MG63 (cell line): ENCODE measurements at regions not wholly inside any gene's neighbourhood (a gene's known extent, or its start where the extent isn't known, plus 50 kb on each side); places are given as distances from the start of the nearest gene placed in this dataset.

ENCODE experiments used
- DNase-seq: peaks from one replicate; pipeline ENCODE4 v3.0.0-alpha.2; 2020
- H3K27me3 ChIP-seq: fragments of 250-450 bp; sonication (Bioruptor Pico); 2 replicates; pipeline ENCODE4 v1.5.1; 2020; ENCODE audit warnings: mild to moderate bottlenecking, moderate library complexity
- H3K36me3 ChIP-seq: fragments of 250-450 bp; sonication (Bioruptor Pico); 2 replicates; pipeline ENCODE4 v1.5.1; 2020; ENCODE audit warnings: mild to moderate bottlenecking, moderate library complexity
- H3K4me3 ChIP-seq: fragments of 250-450 bp; sonication (Bioruptor Pico); 2 replicates; pipeline ENCODE4 v1.5.1; 2020; ENCODE audit warnings: mild to moderate bottlenecking, moderate library complexity
- H3K9me3 ChIP-seq: fragments of 250-450 bp; sonication (Bioruptor Pico); 2 replicates; pipeline ENCODE4 v1.5.1; 2020; ENCODE audit warnings: mild to moderate bottlenecking, moderate library complexity

GRCh38 chr18:45243340-45244110 lies 371.8 kb upstream of the SLC14A2 start:
- no peak overlapping the region for H3K4me3 ChIP-seq
- DNase-seq: no peak
- H3K27me3 ChIP-seq: no peaks in the 10 kb centered on the region

GRCh38 chr18:45245091-45245511 lies 370.2 kb upstream of the SLC14A2 start:
- DNase-seq: no peak
- H3K27me3 ChIP-seq: no peaks in the 10 kb centered on the region
- no peaks in the 10 kb centered on the region for H3K36me3 ChIP-seq
- no peaks in the 10 kb centered on the region for H3K9me3 ChIP-seq
- H3K4me3 ChIP-seq: no peak overlapping the region

More at GRCh38 chr18:45243340-45244110, 371.8 kb upstream of the SLC14A2 start:
- no peaks in the 10 kb centered on the region for H3K9me3 ChIP-seq
- H3K36me3 ChIP-seq: no peaks in the 10 kb centered on the region

- Histone ChIP-seq H3K27me3 (no peaks in the 10 kb centered on the region), H3K4me3 (no peak overlapping the region), H3K9me3 (no peaks in the 10 kb centered on the region), H3K36me3 (no peaks in the 10 kb centered on the region)
- peak; percentile 9 for DNase-seq
Observed at GRCh38 chr18:45248240-45248903, 366.9 kb upstream of the SLC14A2 start.

- no peak for DNase-seq
- Histone ChIP-seq H3K36me3 (no peaks in the 10 kb centered on the region), H3K27me3 (no peaks in the 10 kb centered on the region), H3K9me3 (no peaks in the 10 kb centered on the region), H3K4me3 (no peak overlapping the region)
Observed at GRCh38 chr18:45249246-45249661, 366.0 kb upstream of the SLC14A2 start.

GRCh38 chr18:45250479-45250878 lies 364.8 kb upstream of the SLC14A2 start:
- Histone ChIP-seq H3K4me3 (no peak overlapping the region), H3K9me3 (no peaks in the 10 kb centered on the region), H3K36me3 (no peaks in the 10 kb centered on the region), H3K27me3 (no peaks in the 10 kb centered on the region)
- DNase-seq: no peak

- H3K9me3 ChIP-seq: no peaks in the 10 kb centered on the region
- no peak overlapping the region for H3K4me3 ChIP-seq
- H3K27me3 ChIP-seq: no peaks in the 10 kb centered on the region
- no peaks in the 10 kb centered on the region for H3K36me3 ChIP-seq
- DNase-seq: no peak
Observed at GRCh38 chr18:45251236-45251635, 364.0 kb upstream of the SLC14A2 start.

- no peaks in the 10 kb centered on the region for H3K36me3 ChIP-seq
- DNase-seq: no peak
- H3K9me3 ChIP-seq: no peaks in the 10 kb centered on the region
- no peak overlapping the region for H3K4me3 ChIP-seq
- H3K27me3 ChIP-seq: no peaks in the 10 kb centered on the region
Observed at GRCh38 chr18:45252474-45252873, 362.8 kb upstream of the SLC14A2 start.

- H3K4me3 ChIP-seq: no peak overlapping the region
- no peaks in the 10 kb centered on the region for H3K9me3 ChIP-seq
- no peaks in the 10 kb centered on the region for H3K36me3 ChIP-seq
- no peak for DNase-seq
- no peaks in the 10 kb centered on the region for H3K27me3 ChIP-seq
Observed at GRCh38 chr18:45253056-45253565, 362.2 kb upstream of the SLC14A2 start.

- H3K4me3 ChIP-seq: no peak overlapping the region
- no peaks in the 10 kb centered on the region for H3K9me3 ChIP-seq
- no peak for DNase-seq
- no peaks in the 10 kb centered on the region for H3K27me3 ChIP-seq
- H3K36me3 ChIP-seq: no peaks in the 10 kb centered on the region
Observed at GRCh38 chr18:45253973-45254708, 361.1 kb upstream of the SLC14A2 start.

GRCh38 chr18:45254709-45255082 lies 360.6 kb upstream of the SLC14A2 start:
- Histone ChIP-seq H3K4me3 (no peak overlapping the region), H3K9me3 (no peaks in the 10 kb centered on the region), H3K27me3 (no peaks in the 10 kb centered on the region), H3K36me3 (no peaks in the 10 kb centered on the region)
- peak; percentile 88 for DNase-seq

- Histone ChIP-seq H3K36me3 (no peaks in the 10 kb centered on the region), H3K27me3 (no peaks in the 10 kb centered on the region), H3K9me3 (no peaks in the 10 kb centered on the region), H3K4me3 (no peak overlapping the region)
- peak; percentile 43 for DNase-seq
Observed at GRCh38 chr18:45255197-45255890, 359.9 kb upstream of the SLC14A2 start.

GRCh38 chr18:45260125-45260524 lies 355.2 kb upstream of the SLC14A2 start:
- DNase-seq: no peak
- Histone ChIP-seq H3K9me3 (no peaks in the 10 kb centered on the region), H3K36me3 (no peaks in the 10 kb centered on the region), H3K27me3 (no peaks in the 10 kb centered on the region), H3K4me3 (no peak overlapping the region)

- no peak for DNase-seq
- H3K27me3 ChIP-seq: no peaks in the 10 kb centered on the region
- H3K36me3 ChIP-seq: no peaks in the 10 kb centered on the region
- no peak overlapping the region for H3K4me3 ChIP-seq
- H3K9me3 ChIP-seq: no peaks in the 10 kb centered on the region
Observed at GRCh38 chr18:45266023-45266422, 349.3 kb upstream of the SLC14A2 start.

GRCh38 chr18:45267622-45268021 lies 347.7 kb upstream of the SLC14A2 start:
- no peak overlapping the region for H3K4me3 ChIP-seq
- H3K36me3 ChIP-seq: no peaks in the 10 kb centered on the region
- no peaks in the 10 kb centered on the region for H3K27me3 ChIP-seq
- DNase-seq: no peak
- H3K9me3 ChIP-seq: no peaks in the 10 kb centered on the region

GRCh38 chr18:45268583-45268982 lies 346.7 kb upstream of the SLC14A2 start:
- Histone ChIP-seq H3K9me3 (no peaks in the 10 kb centered on the region), H3K4me3 (no peak overlapping the region), H3K27me3 (no peaks in the 10 kb centered on the region), H3K36me3 (no peaks in the 10 kb centered on the region)
- DNase-seq: no peak

- Histone ChIP-seq H3K4me3 (no peak overlapping the region), H3K36me3 (no peaks in the 10 kb centered on the region), H3K9me3 (no peaks in the 10 kb centered on the region), H3K27me3 (no peaks in the 10 kb centered on the region)
- DNase-seq: no peak
Observed at GRCh38 chr18:45270289-45270771, 344.9 kb upstream of the SLC14A2 start.

- Histone ChIP-seq H3K9me3 (no peaks in the 10 kb centered on the region), H3K36me3 (no peaks in the 10 kb centered on the region), H3K27me3 (no peaks in the 10 kb centered on the region), H3K4me3 (no peak overlapping the region)
- DNase-seq: no peak
Observed at GRCh38 chr18:45274026-45274425, 341.2 kb upstream of the SLC14A2 start.
